Stimulated activated CD4-positive, alpha-beta T cell treated with anti-CD3 and anti-CD28 coated beads, Interleukin-15, amount 100 ng/mL, for 24 hours (primary cell): ENCODE measurements at regions not wholly inside any gene's neighbourhood (a gene's known extent, or its start where the extent isn't known, plus 50 kb on each side); places are given as distances from the start of the nearest gene placed in this dataset.

Source experiments
- DNase-seq: peaks from one replicate; pipeline ENCODE4 v3.0.0-alpha.2; 2020

DNA sequence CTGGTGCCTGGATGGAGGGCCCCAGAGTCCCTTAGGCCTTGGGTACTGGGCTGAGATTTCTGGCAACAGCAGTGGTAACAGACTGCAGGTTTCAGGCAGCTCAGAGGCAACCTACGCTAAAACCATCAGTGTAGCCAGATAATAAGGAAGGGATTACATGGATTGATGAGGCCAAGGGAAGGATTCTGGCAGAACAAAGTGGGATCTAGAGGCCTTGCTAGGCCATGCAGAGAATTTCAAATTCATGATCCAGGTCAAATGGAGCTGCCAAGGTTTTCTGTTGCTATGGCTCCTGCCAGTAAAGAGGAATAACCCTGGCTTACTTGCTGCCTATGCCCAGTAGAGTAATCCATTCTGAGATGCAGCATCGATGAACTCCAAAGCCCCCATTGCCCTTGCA lies 445.7 kb downstream of the ADRA2A start:
- DNase-seq, result no peak

DNA sequence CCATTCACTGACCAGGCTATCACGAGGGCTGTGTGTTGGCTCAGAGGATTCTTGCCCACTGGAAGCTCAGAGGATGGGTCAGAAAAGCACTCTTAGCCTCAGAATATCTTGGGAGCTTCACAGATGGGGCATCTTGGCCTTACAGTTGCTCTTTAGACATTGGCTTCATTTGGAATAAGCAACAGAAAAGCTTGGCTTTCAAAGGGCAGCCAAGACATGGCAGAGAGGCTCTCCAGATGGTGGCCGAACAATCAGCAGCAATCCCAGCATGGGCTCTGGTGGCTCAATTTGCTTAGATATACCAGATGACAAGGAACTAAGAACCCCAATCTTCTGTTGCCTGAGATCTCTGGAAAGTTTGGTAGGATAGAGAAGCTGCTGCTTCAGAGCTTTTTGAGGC lies 446.2 kb downstream of the ADRA2A start:
- no peak for DNase-seq

DNA sequence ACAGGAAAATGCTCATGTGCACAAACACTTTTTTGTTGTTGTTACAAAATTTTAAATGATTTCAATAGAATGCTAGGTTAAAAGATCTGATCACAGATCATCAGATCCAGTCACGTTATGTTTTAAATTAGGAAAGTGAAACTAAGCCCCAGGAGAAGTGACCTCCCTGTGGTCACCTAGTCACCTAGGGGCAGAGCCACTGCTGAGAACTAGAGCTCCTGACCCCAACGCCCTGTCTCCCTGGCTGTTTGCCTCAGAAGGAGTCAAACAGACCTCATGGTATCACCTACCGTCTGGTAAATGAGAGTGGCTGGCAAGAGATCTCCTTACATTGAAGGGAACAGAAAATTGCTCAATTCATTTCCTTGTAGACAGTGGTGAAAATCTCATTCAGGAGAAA lies 447.3 kb downstream of the ADRA2A start:
- no peak for DNase-seq

DNA sequence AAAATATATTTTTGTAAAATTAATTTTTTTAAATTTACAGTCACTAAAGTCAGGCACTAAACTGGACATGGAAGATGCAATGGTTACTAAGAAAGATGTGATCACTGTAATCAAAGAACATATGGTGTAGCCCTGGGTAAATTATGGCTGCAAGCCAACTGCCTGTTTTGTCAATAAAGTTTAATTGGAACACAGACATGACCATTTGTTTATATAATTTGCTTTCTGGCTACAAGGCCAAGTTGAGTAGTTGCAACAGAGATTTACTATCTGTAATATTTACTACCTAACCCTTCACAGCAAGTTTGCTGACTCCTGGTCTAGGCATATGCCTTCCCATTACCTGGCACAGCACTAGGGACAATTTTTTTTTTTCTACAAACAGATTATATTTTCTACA lies 448.9 kb downstream of the ADRA2A start:
- no peak for DNase-seq

DNA sequence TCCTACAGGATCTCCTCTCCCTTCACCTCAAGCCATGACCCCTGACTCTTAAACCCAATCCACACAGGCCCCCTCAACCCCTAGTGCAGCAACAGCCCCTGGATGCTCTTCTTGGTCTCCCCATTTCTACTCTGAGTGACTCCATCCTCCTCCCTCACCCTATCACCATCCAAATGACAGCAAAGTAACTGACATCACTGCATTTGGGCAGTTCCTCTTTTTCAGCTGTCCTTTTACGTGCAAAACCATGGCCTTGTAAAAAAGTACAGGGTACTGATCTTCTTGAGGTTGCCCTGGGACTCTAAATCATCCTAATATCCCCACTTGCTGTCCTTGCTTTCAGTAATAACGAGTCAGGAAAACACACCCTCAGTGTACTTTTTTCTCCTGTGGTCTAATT lies 454.9 kb downstream of the ADRA2A start:
- DNase-seq, result no peak

DNA sequence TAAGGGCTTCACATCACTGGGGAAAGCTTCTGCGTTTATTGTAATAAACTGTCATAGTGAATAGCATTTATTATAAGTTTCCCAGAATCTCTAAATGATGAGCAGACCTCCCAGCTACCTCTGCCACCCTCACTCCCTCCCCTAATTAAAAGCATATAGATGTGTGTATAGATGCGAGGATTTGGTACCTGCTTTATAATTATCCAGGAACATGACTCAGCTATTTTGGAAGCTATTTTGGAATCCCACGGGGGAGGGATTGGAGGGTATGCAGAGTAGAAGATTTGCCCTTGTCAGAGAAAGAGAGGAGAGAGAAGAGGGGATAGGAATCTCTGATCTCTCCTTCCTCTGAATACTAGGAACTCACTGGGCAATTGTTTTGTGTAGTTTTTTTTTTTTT lies 455.3 kb downstream of the ADRA2A start:
- DNase-seq, result no peak

DNA sequence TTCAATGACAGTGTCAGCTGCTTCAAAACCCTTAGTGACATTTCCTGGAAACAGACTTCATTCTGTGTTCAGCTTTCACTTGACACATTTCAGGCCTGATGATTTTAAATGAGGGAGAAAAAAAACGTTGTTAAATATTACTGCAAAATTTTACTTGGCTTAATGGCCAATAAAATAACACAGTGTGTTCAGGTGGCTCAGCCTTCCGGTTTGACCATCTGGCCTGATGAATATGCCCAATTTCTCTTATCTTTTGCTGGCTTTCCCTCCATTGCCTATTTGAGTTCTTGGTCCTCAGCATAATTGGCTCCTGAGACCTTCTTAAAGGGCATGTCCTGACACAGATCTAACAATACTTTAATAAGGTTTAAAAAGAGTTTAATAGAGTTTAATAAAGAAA lies 462.4 kb downstream of the ADRA2A start:
- no peak for DNase-seq

DNA sequence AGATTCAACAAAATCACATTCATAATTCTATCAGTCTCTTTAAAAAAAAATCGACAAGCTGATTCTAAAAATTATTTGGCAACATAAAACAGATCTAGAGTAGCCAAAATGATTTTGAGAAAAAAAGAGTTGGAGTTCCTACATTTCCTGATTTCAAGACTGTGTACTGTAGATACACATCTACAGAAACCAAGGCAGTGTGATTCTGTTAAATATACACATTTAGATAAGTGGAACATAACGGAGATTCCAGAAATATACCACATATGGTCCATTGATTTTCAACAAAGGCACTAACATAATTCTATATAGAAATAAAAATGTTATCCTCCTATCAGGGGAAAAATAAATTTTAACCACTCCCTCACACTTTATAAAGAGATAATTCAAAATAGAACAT lies 467.0 kb downstream of the ADRA2A start:
- no peak for DNase-seq

DNA sequence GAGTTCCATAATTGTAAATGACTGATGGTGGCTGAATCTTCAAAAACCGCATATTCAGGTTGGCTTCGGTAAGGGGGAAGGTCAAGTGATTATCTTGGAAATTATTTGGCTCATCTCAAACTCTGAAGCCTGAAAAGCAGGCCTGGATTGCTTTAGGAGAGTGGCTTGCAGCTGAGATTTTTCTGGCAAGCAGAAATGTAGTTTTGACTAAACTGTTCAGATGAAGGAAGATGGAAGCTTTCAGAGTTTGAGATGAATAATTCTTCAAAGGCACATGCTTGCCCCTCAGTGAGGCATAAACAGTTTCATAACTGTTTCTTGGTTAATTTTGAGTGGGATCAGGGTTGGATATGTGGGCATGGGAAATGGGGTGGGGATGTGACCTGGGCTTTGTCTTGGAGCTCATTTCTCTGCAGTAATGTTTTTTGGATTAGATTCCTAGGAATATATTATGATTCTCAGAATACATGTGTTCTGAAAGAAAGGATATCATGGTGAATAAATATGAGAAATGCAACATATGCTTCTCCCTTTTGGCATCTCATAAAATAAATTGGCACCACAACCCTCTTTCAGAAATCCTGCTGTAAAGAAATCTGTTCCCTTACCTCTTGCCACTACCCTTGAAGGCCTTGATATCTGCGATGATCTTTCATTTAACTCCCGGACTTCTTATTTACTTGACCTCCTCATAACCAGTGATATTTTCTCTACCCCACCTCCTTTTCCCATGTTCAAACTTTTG lies 469.2 kb downstream of the ADRA2A start:
- DNase-seq, result no peak

DNA sequence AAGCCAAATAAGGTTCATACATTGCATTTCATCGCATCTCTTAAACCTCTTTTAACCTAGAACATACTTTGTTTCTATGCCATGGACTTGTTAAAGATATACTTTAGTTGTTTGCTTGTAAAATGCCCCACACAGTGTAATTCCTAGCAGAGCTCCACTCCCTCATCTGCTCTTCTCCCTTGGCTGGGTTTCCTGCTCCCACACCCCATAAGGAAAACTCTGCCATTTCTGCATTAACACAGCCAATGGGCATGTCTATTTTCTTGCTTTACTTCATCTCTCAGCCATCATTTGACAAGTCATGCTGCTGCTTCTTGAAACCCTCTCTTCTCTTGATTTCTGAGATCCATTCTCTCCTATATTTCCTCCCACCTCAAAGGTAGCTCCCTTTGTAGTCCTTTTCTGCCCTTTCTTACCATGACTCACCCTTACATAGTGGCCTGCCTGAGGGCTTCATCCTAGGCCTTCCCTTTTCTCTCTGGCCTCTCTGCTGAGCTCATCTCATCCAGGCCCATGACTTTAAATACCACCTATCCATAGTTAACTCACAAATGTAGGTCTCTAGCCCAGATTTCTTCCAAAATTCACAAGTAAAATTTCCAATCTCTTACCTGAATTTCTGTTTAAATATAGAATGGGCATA lies 471.4 kb downstream of the ADRA2A start:
- DNase-seq, result no peak

DNA sequence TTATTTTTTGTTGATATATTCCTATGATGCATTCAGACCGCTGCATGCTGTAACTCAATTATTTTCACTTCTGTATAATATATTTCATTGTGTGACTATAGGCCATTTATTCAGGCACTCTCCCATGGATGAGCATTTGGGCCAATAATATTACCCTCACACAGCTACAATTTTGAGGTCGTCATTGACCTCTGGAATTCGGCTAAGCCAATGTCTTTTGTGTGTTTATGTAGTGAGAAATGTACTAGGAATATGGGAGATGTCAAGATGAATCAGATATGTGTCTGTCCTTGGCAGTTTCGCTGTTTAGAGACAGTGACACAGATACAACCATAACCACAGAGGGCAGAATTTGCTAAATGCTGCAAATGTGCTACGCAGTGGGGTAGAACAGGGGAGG lies 474.2 kb downstream of the ADRA2A start:
- DNase-seq, result no peak

DNA sequence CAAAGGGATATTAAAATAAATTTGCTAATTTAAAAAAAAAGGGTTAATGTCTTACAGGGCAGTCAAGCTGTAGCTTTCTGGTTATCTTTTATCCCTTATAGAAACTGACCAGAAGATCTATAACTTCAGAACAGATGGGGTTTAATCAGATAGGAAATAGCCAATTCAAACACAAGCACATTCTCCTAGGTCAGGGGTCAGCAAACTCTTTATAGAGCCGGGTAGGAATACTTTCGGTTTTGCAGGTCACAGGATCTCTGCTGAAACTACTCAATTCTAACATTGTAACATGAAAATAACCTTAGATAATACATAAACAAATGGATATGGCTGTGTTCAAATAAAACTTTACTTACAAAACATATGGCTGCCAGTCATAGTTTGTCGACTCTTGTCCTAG lies 479.8 kb downstream of the ADRA2A start:
- no peak for DNase-seq

DNA sequence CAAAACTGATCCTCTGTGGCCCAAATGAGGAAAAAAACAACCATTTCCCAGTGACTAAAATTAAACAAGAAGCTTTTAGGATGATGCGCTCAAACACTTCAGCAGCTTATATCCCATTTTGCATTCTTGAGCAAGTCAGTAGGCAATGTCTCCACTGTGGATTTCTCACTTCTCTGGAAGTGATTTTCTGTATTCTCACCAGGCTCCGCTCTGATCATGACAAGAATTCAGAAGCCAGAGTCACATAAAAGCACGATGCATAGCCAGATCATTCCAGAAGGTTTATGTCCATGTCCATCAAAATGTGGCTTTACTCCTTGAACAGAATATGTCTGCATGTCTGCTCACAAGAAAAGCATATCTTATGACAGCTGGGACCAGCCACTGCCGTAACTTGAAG lies 481.4 kb downstream of the ADRA2A start:
- DNase-seq, result no peak

DNA sequence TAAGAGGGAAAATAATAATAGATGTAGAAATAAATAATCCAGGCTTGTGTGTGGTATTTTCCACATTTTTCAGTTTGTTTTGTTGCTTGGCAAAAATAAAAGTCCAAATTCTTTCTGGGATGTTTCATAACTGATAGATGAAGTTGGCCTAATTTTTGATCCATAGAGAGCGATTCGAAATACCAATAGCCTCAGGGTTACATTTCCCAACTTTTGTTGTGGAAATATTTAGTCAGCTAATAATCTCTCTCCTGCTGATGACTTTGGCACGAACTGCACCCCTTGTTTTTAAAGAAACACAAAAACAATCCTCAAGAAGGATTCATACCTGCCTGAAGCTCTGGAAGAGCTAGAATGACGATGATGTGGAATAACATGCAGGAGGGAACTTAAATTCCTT lies 483.2 kb downstream of the ADRA2A start:
- no peak for DNase-seq

DNA sequence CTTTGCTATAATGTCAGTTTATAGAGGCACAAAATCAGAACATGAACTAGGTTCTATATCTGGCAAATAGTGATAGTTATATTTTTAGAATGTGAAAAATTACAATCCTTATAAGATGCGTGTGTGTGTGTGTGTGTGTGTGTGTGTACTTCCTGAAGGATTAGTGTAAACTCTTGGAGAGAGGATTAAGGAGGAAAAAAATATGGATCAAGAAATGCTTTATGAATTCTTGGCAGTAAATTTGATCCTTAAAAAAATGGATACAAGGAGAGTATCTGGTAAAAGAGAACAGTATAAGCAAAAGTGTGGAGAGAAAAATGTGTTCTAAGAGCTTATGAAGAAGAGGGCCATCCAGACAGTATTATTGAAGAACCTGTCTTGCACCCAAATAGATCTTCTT lies 484.3 kb downstream of the ADRA2A start:
- DNase-seq, result no peak

DNA sequence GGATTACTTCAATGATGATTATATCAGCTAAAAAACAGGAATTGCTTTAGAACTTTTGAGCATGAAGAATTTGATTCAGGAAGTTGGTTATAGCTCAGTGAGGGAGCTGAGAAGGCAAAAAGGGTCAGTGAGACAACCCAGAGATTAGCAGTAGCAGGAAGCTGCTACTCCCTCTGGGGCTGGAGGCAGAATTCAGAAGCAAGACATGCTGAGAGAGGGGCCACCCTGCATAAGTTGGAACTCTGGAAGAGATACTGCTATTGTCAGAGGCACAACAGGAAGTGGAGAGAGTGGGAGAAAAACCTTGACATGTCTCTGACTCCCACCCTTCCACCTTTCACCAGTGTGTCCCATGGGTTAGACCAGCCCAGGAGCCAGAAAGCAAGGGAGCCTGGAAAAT lies 488.7 kb downstream of the ADRA2A start:
- DNase-seq, result no peak

DNA sequence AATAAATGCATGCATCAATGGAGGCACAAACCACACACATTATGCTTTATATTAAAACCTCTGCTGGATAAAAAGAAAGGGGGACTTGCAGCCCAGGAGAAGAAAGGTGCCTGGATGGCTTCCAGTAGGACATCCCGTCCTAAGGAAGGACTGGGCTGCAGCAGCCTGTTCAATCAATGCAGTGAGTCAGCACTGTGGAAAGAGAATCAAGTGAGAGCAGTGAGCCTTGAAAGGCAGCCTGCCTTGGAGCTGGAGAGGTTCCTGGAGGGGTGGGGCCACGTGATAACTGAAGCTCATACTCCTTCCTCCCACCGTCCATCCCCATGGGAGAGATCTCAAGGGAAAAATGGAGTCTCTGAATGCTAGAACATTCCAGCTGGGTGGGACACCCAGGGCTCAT lies 501.2 kb downstream of the ADRA2A start:
- no peak for DNase-seq

DNA sequence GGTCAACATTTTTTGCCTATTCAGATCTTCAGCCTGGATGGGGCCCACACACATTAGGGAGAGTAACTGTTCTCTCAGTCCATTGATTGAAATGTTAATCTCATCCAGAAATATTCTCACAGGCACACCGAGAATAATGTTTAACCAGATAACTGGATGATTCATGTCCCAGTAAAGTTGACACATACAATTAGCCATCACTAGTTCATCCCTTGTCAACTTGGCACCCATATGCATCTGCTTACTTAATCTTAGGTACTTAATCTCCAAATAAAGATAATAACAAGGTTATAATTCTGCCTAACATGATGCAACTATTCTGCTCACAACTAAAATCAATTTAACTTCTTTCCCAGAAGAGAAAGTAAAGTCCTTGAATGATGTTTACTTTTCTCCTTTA lies 502.6 kb downstream of the ADRA2A start:
- DNase-seq, result no peak

DNA sequence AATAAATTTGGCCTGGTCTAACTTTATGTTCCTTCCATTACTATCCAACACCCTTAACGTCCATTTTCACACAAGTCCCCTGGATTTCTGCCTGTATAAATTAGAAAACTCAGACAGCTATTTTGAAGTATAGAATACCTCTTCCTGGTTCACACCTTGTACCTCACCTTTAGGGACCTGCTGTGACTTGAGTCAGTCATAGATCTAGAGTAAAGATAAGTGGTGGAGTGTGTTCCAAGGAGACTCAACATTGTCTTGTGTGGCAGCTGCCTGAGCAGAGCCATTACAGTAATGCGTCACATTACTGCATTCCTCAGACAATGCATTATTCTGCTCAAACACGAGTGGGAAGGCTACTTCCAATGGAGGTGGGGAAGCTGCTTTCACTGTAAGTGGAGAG lies 513.9 kb downstream of the ADRA2A start:
- DNase-seq, result no peak

DNA sequence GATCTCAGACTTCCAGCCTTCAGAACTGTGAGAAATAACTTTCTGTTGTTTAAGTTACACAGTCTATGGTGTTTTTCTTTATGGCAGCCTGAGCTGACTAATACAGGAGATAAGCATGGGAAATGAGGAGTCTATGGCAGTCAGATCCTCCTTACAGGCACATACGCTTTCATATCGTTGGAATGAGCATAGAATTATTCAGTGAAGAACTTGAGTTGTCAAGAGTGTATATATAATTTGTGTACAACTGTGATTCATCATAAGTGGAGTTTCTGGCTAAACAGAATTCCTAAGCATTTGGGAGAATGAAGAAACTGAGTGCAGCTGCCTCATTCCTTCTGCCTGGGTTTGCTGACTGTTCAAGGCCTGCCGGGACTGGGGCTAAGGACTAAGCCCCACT lies 516.7 kb downstream of the ADRA2A start:
- no peak for DNase-seq

DNA sequence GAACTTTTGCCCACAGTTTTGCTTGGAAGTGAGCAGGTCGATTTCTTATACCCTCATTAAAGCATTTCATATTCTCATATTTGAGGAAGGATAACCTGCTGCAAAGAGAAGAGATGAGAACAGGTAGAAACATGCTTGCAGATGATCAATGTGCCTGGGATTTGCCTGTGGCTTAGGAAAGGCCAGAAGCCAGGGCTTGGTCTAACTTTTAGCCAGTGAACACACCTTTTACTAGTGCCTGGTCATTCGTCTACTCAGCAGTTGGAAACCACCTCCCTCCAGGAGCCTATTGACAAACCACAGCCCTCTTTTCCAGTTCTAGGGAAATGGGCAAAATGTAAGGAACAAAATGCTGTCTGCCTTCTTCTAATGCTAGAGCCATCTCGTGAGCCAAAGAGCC lies 518.3 kb downstream of the ADRA2A start:
- DNase-seq, result no peak

DNA sequence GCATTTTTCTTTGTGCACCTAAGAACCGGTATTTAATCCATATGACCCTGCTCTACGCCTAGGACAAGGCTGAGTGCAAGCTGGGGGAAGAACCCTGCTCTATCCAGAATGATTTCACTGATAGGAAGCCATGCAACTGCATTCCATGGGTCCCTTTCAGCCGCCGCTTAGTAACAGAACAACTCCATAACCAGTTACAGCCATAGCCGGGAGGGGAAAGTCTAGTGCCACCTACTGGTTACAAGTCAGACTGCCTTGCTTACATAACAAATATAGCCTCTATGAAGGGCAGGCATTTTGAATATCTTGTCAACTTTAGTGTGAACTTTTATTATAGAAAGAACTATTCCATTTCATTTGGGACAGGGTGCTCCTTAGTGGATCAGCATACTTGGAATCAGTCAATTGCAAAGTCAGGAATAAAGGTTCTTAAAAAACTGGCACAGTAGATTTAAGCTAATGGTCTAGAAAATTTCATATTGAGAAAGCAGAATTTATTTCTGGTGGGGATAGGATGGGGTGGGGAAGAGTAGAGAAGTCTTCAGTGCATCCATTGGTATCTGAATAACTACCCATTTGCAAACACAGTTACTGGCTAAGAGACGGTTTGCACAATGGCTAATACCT lies 521.7 kb downstream of the ADRA2A start:
- DNase-seq, result peak; percentile 58

DNA sequence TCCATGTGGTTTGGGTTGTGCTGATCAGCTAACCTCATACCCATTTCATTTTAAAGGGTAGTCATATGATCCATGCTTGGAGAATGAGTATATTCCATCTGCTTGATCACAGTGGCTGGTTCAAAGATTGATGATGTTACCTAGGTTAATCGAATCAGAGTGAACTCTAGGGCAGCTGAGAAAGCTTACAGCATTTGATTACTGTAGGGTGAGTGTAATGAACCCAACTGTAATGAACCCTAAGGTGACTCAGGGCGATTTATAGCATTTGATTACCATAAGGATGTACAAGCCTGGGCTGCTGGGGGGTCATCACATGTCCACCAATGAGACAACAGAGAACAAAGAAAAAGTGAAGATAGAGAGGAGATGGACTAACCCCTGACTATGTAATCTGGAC lies 523.1 kb downstream of the ADRA2A start:
- no peak for DNase-seq

DNA sequence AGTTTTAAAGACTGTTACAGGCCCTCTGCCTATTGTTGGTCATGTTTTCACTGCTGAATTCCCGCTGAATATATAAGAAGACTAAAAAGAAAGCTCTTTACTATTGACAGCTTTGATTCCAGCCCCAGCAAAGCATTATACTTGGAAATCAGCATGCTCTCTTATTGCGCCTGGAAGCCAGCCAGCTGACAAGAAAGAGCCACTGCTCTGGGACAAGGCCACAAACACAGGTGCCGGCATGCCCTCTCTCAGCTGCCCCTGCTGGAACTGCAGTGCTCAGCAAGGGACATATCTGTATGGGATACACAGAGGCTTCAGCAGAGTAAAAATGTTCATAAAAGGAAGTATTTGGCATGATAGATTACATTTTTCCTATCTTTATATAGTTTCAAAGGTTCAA lies 523.9 kb downstream of the ADRA2A start:
- no peak for DNase-seq

DNA sequence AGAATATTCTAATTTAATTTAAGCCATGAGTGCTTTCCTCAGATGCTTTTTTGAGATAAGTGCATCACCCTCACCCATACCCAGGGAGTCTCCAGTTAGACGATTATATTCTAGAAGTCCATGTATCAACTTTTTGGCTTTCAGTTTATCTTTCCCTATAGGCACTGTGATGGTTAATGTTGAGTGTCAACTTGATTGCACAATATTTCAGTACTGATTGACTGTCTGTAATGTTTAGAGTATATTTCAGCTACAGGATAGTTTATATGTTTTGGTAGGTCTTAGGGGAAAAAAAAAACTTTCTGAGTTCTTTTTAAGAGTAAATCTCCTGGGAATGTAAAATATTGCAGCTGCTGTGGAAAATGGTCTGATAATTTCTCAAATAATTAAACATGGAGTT lies 535.4 kb downstream of the ADRA2A start:
- no peak for DNase-seq
